GM21825 (cell line): ENCODE measurements at regions not wholly inside any gene's neighbourhood (a gene's known extent, or its start where the extent isn't known, plus 50 kb on each side); places are given as distances from the start of the nearest gene placed in this dataset.
"Not testable (repeated sequence)": the region's sequence is repeated elsewhere in the genome, so short reads cannot be mapped to it uniquely, and the experiment has no call there.

Source experiments
- ATAC-seq: cut with Tn5 transposase; IDR thresholded peaks from one replicate; pipeline ENCODE4 v1.9.1; 2021; ENCODE audit warnings: mild to moderate bottlenecking, moderate library complexity; ENCODE audit not compliant: unreplicated experiment

GRCh38 chr3:61442696-61443095, 118.7 kb upstream of the PTPRG start:
- ATAC-seq: no peak

- ATAC-seq: no peak
Measured at GRCh38 chr3:61443886-61444285, 117.5 kb upstream of the PTPRG start.

DNA sequence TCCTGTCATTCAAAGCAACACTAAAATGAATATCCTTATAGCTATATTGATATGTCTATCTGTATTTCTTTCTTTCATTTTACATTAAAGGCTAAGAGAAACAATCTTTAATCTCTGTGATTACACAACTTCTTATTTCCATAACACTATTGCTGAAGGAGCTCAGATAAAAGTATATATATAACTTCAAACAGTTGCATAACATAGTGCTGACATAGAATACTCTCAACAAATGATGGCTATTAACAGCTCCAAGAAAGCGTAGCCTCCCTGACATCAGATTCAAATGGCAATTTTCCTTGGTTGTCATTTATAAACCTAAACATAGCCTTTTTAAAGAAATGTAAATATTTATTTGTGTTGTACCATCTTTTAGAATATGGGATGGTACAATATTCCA, 116.6 kb upstream of the PTPRG start:
- no peak for ATAC-seq

- no peak for ATAC-seq
Measured at GRCh38 chr3:61445924-61446323, 115.4 kb upstream of the PTPRG start.

DNA sequence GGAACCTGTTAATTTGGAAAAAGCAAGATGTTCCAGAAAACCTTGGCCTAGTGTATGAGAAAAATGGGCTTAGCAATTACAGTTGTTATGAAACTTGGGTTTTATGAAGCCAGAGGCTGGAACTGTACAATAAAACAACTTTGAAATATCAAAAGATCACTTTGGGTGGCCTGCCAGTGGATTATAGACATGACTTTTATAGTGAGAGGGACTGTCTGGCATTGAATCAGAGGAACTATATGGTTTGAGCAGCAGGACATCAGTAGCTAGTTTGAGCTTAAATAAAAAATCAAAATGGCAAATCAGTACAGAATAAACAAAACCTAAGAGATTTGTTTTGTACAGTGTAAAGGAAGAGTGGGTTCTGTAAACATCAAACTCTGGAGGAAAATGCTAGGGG, 115.0 kb upstream of the PTPRG start:
- ATAC-seq: no peak

DNA sequence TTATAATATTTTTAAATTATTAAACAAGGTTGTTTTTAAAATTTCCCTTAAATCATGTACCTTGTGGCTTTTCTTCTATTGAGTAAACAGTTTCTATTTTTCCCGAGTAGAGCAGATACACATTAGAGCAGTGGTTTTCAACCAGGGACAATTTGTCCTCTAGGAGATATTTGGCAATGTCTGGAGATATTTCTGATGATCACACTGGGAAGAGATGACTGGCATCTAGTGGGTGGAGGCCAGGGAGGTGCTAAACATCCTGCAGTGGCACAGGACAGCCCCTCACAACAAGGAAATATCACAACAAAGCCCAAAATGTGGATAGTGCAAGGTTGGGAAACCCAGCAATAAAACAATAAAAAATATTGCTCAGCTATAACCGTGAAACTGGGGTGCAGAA, 113.0 kb upstream of the PTPRG start:
- no peak for ATAC-seq

- no peak for ATAC-seq
Measured at GRCh38 chr3:61449327-61450040, 111.9 kb upstream of the PTPRG start.

- ATAC-seq: no peak
Measured at GRCh38 chr3:61450866-61451265, 110.5 kb upstream of the PTPRG start.

- ATAC-seq: no peak
Measured at GRCh38 chr3:61451841-61452240, 109.5 kb upstream of the PTPRG start.

DNA sequence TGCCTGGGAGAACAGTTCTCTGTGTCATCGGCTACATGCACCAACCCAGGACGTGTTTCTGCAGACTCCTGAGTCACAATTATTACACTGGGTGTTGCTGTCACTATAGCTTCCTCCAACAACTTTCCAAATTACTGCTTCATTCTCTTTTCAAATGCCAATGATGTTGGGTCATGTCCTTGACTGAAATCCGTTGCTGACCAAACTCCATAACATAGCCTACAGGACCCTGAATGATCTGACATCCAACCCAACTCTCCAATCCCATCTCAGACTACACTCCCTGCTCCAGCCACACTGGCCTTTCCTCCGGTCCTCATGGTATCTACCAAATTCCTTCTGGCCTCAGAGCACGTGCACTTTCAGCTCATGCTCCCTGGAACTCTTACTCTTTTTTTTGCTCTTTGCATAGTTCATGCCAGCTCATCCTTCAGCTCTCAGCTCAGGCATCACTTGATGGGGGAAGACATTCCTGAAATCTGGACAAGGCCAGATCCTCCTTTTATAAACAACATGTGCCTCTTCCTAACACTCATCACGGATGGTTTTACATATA, 108.8 kb upstream of the PTPRG start:
- no peak for ATAC-seq

DNA sequence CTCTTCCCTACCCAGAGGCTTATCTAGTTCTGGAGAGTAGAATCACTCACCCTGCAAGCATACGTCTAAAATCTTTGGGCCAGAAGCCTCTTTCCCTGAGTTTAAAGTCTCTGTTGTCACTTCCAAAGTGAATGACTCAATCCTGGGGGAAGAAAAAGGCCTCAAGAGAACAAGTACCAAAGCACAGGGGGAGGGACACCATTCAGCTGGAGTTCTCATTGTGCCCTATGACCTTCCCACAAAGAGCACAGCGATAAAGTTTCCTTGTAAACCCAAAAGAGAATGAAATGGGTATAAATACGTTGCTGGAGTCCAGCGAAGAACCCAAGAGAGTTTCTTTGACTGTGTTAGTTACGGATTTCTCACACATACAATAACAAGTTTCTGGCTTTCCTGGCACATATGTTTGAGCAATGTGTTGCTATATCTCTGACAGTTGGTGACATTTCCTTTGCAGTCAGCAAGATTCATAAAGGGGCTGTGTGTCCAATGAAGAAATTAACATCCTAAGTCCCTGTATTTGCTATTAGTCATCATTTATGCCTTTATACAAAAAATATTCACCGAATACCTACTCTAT, 107.3 kb upstream of the PTPRG start:
- ATAC-seq: no peak

- no peak for ATAC-seq
Measured at GRCh38 chr3:61454801-61455200, 106.6 kb upstream of the PTPRG start.

GRCh38 chr3:61460636-61461035, 100.7 kb upstream of the PTPRG start:
- no peak for ATAC-seq

GRCh38 chr3:61463191-61463590, 98.2 kb upstream of the PTPRG start:
- ATAC-seq: no peak

- ATAC-seq: no peak
Measured at GRCh38 chr3:61464518-61465140, 96.7 kb upstream of the PTPRG start.

GRCh38 chr3:61466357-61466756, 95.0 kb upstream of the PTPRG start:
- ATAC-seq: no peak

DNA sequence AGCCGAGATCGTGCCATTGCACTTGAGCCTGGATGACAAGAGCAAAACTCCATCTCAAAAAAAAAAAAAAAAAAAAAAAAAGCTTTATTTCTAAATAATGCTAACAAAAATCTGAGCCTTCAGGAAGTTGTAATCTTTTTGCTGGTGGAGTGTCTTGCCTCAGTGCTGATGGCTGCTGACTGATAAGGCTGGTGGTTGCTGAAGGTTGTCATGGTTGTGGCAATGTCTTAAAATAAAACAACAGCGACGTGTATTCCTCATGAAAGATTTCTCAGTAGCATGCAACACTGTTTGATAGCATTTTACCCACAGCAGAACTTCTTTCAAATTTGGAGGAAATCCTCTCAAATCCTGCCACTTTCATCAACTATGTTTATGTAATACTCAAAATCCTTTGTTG, 77.4 kb upstream of the PTPRG start:
- ATAC-seq: no peak

DNA sequence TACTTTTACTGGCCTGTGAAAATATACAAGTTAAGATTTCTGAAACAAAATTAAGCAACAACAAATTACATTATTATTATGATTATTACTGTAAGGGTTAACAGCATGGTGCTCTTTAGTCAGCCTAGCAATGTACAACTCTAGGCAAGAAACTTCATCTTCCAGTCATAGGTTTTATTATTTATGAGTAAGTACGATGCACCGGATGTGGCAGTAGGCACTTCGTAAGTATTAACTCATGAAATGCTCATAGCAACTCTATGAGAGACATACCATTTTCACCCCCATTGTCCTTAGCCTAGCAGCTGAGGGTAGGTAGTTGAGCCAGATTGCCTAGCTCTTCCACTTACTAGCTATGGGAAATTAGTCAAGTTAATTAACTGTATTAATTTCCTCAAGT, 68.0 kb upstream of the PTPRG start:
- no peak for ATAC-seq

GRCh38 chr3:61494309-61494708, 67.1 kb upstream of the PTPRG start:
- ATAC-seq: not testable (repeated sequence)

DNA sequence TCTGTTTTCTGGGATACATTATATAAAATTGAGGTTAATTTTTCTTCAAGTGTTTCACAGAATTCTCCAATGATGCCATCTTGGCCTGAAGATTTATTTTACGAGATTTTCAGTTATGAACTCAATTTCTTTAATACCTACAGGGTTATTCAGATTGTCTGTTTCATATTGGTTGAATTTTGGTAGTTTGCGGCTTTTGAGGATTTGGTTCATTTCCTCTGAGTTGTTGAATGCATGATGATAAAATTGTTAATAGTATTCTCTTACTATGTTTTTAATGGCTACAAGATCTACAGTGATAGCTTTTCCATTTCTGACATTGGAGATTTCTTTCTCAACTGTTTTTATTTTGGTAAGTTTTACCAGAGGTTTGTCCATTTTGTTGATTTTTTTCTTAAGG, 63.9 kb upstream of the PTPRG start:
- ATAC-seq: no peak

- no peak for ATAC-seq
Measured at GRCh38 chr3:61505197-61505596, 56.2 kb upstream of the PTPRG start.

GRCh38 chr3:61507946-61508345, 53.4 kb upstream of the PTPRG start:
- no peak for ATAC-seq
